ENCODE measurements at regions not wholly inside any gene's neighbourhood (a gene's known extent, or its start where the extent isn't known, plus 50 kb on each side); places are given as distances from the start of the nearest gene placed in this dataset.

GRCh38 chr5:136661026-136661425, 295.7 kb upstream of the TRPC7 start:
- no peak for TF ChIP-seq CTCF (IDR thresholded peaks at IDR 0.05; ENCODE audit: borderline replicate concordance, extremely low read depth, low read length, poor library complexity, severe bottlenecking)
- no peak for TF ChIP-seq EZH2 (IDR thresholded peaks at IDR 0.05; ENCODE audit: borderline replicate concordance, low read depth, low read length, severe bottlenecking)

All from DND-41 (cell line).